ENCODE measurements at regions not wholly inside any gene's neighbourhood (a gene's known extent, or its start where the extent isn't known, plus 50 kb on each side); places are given as distances from the start of the nearest gene placed in this dataset.
"Not testable (repeated sequence)": the region's sequence is repeated elsewhere in the genome, so short reads cannot be mapped to it uniquely, and the experiment has no call there.

DNA sequence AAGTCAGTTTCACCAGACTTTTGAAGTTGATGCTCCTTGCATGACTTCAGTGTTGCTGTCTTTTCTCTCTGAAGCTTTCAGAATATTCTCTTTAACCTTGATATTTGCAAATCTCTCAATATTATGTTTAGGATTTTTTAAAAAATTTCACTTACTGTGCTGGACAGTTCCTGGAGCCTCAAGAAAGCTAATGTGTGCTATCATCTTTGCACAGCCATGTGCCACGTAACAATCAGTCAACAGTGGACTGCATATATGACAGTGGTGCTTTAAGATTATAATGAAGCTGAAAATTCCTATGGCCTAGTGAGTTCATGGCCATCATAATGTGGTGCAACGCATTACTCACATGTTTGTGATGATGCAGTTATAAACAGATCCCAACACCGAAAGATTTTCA, 59.1 kb upstream of the OGFRL1 start:
- no peak for ATAC-seq
- H3K4me3 ChIP-seq: no peak overlapping the region
- intact Hi-C loops (cut with DNase I; ENCODE audit: low total_unique reads) (no loop called here), in situ Hi-C loops (cut with MboI; ENCODE audit: low sequenced_read_pairs in 4 of 4) (no loop called here)
- no peak for TF ChIP-seq POLR2A (IDR thresholded peaks at IDR 0.05)
- TF ChIP-seq, protein P1, sequence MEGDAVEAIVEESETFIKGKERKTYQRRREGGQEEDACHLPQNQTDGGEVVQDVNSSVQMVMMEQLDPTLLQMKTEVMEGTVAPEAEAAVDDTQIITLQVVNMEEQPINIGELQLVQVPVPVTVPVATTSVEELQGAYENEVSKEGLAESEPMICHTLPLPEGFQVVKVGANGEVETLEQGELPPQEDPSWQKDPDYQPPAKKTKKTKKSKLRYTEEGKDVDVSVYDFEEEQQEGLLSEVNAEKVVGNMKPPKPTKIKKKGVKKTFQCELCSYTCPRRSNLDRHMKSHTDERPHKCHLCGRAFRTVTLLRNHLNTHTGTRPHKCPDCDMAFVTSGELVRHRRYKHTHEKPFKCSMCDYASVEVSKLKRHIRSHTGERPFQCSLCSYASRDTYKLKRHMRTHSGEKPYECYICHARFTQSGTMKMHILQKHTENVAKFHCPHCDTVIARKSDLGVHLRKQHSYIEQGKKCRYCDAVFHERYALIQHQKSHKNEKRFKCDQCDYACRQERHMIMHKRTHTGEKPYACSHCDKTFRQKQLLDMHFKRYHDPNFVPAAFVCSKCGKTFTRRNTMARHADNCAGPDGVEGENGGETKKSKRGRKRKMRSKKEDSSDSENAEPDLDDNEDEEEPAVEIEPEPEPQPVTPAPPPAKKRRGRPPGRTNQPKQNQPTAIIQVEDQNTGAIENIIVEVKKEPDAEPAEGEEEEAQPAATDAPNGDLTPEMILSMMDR (IDR thresholded peaks at IDR 0.05 in 4 of 5, conservative IDR thresholded peaks at IDR 0.05 in 1 of 5): no peak
- H3K27me3 ChIP-seq: no peaks in the 10 kb centered on the region
- no peaks in the 10 kb centered on the region for H3K36me3 ChIP-seq
- H3K9me3 ChIP-seq: no peaks in the 10 kb centered on the region
- DNase-seq: no peak
- no peaks in the 10 kb centered on the region for H3K4me1 ChIP-seq
- H3K27ac ChIP-seq: no peak overlapping the region

DNA sequence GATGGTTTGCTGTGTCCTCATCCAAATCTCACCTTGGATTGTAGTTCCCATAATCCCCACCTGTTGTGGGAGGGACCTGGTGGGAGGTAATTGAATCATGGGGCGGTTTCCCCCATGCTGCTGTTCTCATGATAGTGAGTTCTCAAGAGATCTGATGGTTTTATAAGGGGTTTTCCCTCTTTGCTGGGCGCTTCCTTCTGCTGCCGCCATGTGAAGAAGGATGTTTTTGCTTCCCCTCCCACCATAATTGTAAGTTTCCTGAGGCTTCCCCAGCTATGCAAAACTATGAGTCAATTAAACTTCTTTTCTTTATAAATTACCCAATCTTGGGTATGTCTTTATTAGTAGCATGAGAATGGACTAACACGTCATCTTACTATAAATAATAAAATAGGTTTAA, 55.7 kb upstream of the OGFRL1 start:
- ATAC-seq; DNase-seq; H3K9me3 ChIP-seq; H3K27me3 ChIP-seq; H3K27ac ChIP-seq; H3K4me3 ChIP-seq; in situ Hi-C loops (cut with MboI; ENCODE audit: low sequenced_read_pairs in 4 of 4); H3K4me1 ChIP-seq; H3K36me3 ChIP-seq; intact Hi-C loops (cut with DNase I; ENCODE audit: low total_unique reads): not testable (repeated sequence)

DNA sequence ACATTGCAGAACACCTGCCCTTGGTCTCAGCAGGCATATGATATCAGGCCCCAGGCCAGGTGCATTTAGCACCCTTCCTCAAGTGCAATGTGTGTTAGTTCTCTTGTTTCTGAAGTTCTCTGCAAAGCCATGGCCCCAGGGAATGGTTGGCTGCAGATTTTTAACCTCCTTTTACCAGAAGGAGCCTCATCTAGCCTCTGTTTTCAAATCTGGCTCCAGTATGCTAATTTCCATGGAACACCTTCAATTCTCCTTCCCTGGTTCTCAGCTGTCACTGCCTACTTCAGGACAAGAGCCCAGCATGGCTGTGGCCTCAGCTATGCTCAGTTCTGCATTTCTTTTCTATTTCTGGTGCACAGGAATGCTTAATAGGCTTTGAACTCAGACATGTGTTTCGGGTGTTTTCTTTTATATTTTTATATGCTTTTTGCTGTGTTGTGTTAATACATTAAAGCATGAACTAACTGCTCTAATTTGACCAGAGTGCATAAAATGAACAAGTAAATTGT, 51.6 kb upstream of the OGFRL1 start:
- DNase-seq (no peak), ATAC-seq (no peak)
- in situ Hi-C loops (cut with MboI; ENCODE audit: low sequenced_read_pairs in 4 of 4) (no loop called here), intact Hi-C loops (cut with DNase I; ENCODE audit: low total_unique reads) (no loop called here)
- H3K27ac ChIP-seq: no peak overlapping the region
- H3K27me3 ChIP-seq: no peaks in the 10 kb centered on the region
- no peak overlapping the region for H3K4me3 ChIP-seq
- H3K4me1 ChIP-seq: peaks cover 0 to 4% of the 10 kb centered on the region in 2 donors
- peaks cover 0 to 5% (median 0%) of the 10 kb centered on the region in 3 donors for H3K9me3 ChIP-seq
- H3K36me3 ChIP-seq: no peaks in the 10 kb centered on the region
- TF ChIP-seq, protein P1 (IDR thresholded peaks at IDR 0.05 in 4 of 5, conservative IDR thresholded peaks at IDR 0.05 in 1 of 5): no peak
- no peak for TF ChIP-seq POLR2A (IDR thresholded peaks at IDR 0.05)

DNA sequence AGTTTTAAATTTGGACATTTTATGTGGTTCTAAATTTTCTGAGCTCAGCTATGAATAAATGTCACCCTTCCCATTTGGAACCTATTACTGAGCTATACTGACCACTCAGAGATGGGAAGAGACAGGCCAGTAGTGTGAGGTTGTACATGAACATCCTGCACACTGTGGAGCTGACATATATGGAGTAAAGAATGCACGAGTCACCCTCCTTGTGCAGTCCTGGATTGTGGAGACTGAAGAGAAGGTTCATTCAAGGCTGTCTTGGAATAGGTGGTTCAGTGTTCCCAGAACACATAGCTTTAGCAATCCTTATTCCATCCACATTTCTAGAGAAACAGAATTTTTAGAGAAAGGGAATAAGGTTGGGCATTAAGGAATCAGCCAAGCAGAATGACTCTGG, 50.3 kb upstream of the OGFRL1 start:
- Histone ChIP-seq H3K9me3 (peaks cover 0 to 10% (median 0%) of the 10 kb centered on the region in 3 donors), H3K36me3 (no peaks in the 10 kb centered on the region), H3K27me3 (no peaks in the 10 kb centered on the region), H3K27ac (no peak overlapping the region), H3K4me1 (peaks cover 0 to 4% of the 10 kb centered on the region in 2 donors), H3K4me3 (no peak overlapping the region)
- in situ Hi-C loops (cut with MboI; ENCODE audit: low sequenced_read_pairs in 4 of 4) (no loop called here), intact Hi-C loops (cut with DNase I; ENCODE audit: low total_unique reads) (no loop called here)
- ATAC-seq (no peak), DNase-seq (no peak)
- no peak for TF ChIP-seq POLR2A (IDR thresholded peaks at IDR 0.05)
- TF ChIP-seq, protein P1 (IDR thresholded peaks at IDR 0.05 in 4 of 5, conservative IDR thresholded peaks at IDR 0.05 in 1 of 5): no peak
